ENCODE measurements at regions not wholly inside any gene's neighbourhood (a gene's known extent, or its start where the extent isn't known, plus 50 kb on each side); places are given as distances from the start of the nearest gene placed in this dataset.

DNA sequence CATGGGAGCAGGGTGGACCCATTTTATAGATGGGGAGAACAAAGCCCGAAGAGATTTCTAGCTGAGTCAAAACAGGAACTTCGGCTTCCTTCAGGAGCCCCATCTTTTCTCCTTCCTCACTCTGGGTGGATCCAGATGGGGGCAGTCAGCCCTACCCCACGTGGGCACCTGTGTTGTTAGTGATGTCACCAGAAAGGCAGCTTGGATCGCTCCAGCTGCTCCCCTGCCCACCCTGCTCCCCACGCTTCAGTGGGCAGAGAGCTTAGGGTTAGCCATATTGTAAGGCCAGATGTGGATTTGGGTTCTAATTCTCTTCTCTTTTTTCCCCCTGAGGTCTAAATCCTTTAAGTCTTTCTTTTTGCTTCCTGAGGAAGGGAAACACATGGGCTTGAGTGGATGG, 132.3 kb upstream of the PJA1 start:
- Histone ChIP-seq H3K36me3 (ENCODE audit: control insufficient read depth, insufficient read depth, low read length) (no peaks in the 10 kb centered on the region), H3K9ac (ENCODE audit: low read length) (no peak overlapping the region), H3K9me3 (ENCODE audit: control insufficient read depth, low read length) (no peaks in the 10 kb centered on the region), H3K4me3 (ENCODE audit: low read length) (no peak overlapping the region), H3K27me3 (ENCODE audit: control insufficient read depth, insufficient read depth, low read length) (no peaks in the 10 kb centered on the region), H3K4me1 (ENCODE audit: control insufficient read depth, insufficient read depth, low read length) (no peaks in the 10 kb centered on the region)

GRCh38 chrX:69293776-69294601, 128.7 kb upstream of the PJA1 start:
- no peak overlapping the region for H3K9ac ChIP-seq (ENCODE audit: low read length)
- no peaks in the 10 kb centered on the region for H3K36me3 ChIP-seq (ENCODE audit: control insufficient read depth, insufficient read depth, low read length)
- H3K9me3 ChIP-seq (ENCODE audit: control insufficient read depth, low read length): no peaks in the 10 kb centered on the region
- H3K27me3 ChIP-seq (ENCODE audit: control insufficient read depth, insufficient read depth, low read length): no peaks in the 10 kb centered on the region
- H3K4me3 ChIP-seq (ENCODE audit: low read length): no peak overlapping the region
- peaks cover 23% of the 10 kb centered on the region for H3K4me1 ChIP-seq (ENCODE audit: control insufficient read depth, insufficient read depth, low read length)

DNA sequence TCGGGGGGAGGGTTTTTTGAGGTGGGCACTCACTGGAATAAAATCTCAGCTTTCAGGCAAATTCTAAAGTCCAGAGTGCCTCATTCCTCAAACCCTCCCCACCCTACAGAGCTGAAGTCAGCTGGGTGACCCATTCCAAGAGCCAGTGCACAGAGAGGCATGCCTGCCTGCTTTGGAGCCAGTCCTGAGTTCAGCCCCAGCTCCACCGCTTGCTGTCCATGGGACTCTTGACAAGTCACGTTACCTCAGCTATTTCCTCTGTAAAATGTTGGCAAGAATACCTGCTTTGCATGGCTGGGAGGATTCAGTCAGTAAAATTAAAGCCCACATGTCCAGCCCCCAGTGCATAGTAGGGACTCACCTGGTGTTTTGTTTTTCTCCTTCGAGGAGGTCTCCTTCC, 125.9 kb upstream of the PJA1 start:
- Histone ChIP-seq H3K36me3 (ENCODE audit: control insufficient read depth, insufficient read depth, low read length) (no peaks in the 10 kb centered on the region), H3K9ac (ENCODE audit: low read length) (no peak overlapping the region), H3K27me3 (ENCODE audit: control insufficient read depth, insufficient read depth, low read length) (no peaks in the 10 kb centered on the region), H3K9me3 (ENCODE audit: control insufficient read depth, low read length) (no peaks in the 10 kb centered on the region), H3K4me1 (ENCODE audit: control insufficient read depth, insufficient read depth, low read length) (peaks cover 27% of the 10 kb centered on the region), H3K4me3 (ENCODE audit: low read length) (no peak overlapping the region)

- Histone ChIP-seq H3K9ac (ENCODE audit: low read length) (no peak overlapping the region), H3K4me3 (ENCODE audit: low read length) (no peak overlapping the region), H3K9me3 (ENCODE audit: control insufficient read depth, low read length) (no peaks in the 10 kb centered on the region), H3K27me3 (ENCODE audit: control insufficient read depth, insufficient read depth, low read length) (no peaks in the 10 kb centered on the region), H3K36me3 (ENCODE audit: control insufficient read depth, insufficient read depth, low read length) (no peaks in the 10 kb centered on the region), H3K4me1 (ENCODE audit: control insufficient read depth, insufficient read depth, low read length) (peaks cover 30% of the 10 kb centered on the region)
Measured at GRCh38 chrX:69290292-69290691, 125.0 kb upstream of the PJA1 start.

DNA sequence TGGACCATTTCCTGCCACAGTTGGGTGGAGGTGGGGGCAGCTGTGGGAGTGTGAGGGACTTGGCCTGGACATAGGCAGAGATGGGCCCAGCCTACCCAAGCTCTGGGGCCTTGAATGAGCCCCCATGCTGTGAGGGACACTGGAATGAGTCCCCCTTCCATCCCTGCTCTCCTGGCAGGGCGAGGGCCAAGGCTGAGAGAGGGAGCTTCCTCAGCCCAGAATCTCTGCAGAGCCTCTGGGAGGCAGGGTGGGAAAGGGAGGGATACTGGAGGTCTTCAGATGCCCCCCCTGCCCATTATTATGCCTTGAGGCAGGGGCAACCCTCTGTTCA, 124.5 kb upstream of the PJA1 start:
- no peaks in the 10 kb centered on the region for H3K27me3 ChIP-seq (ENCODE audit: control insufficient read depth, insufficient read depth, low read length)
- peaks cover 34% of the 10 kb centered on the region for H3K4me1 ChIP-seq (ENCODE audit: control insufficient read depth, insufficient read depth, low read length)

GRCh38 chrX:69289046-69289792, 124.0 kb upstream of the PJA1 start:
- Histone ChIP-seq H3K27me3 (ENCODE audit: control insufficient read depth, insufficient read depth, low read length) (no peaks in the 10 kb centered on the region), H3K9me3 (ENCODE audit: control insufficient read depth, low read length) (no peaks in the 10 kb centered on the region), H3K4me1 (ENCODE audit: control insufficient read depth, insufficient read depth, low read length) (peaks cover 34% of the 10 kb centered on the region), H3K4me3 (ENCODE audit: low read length) (no peak overlapping the region), H3K36me3 (ENCODE audit: control insufficient read depth, insufficient read depth, low read length) (no peaks in the 10 kb centered on the region), H3K9ac (ENCODE audit: low read length) (no peak overlapping the region)

More for the DNA sequence above, 124.5 kb upstream of the PJA1 start:
- Histone ChIP-seq H3K9me3 (ENCODE audit: control insufficient read depth, low read length) (no peaks in the 10 kb centered on the region), H3K9ac (ENCODE audit: low read length) (no peak overlapping the region), H3K4me3 (ENCODE audit: low read length) (no peak overlapping the region), H3K36me3 (ENCODE audit: control insufficient read depth, insufficient read depth, low read length) (no peaks in the 10 kb centered on the region)

- Histone ChIP-seq H3K9me3 (ENCODE audit: control insufficient read depth, low read length) (no peaks in the 10 kb centered on the region), H3K4me1 (ENCODE audit: control insufficient read depth, insufficient read depth, low read length) (peaks cover 34% of the 10 kb centered on the region), H3K27me3 (ENCODE audit: control insufficient read depth, insufficient read depth, low read length) (no peaks in the 10 kb centered on the region), H3K9ac (ENCODE audit: low read length) (no peak overlapping the region), H3K4me3 (ENCODE audit: low read length) (no peak overlapping the region), H3K36me3 (ENCODE audit: control insufficient read depth, insufficient read depth, low read length) (no peaks in the 10 kb centered on the region)
Measured at GRCh38 chrX:69287095-69287494, 121.8 kb upstream of the PJA1 start.

- Histone ChIP-seq H3K27me3 (ENCODE audit: control insufficient read depth, insufficient read depth, low read length) (no peaks in the 10 kb centered on the region), H3K9ac (ENCODE audit: low read length) (peak overlapping the region; percentile 12), H3K36me3 (ENCODE audit: control insufficient read depth, insufficient read depth, low read length) (no peaks in the 10 kb centered on the region), H3K4me3 (ENCODE audit: low read length) (no peak overlapping the region), H3K9me3 (ENCODE audit: control insufficient read depth, low read length) (no peaks in the 10 kb centered on the region), H3K4me1 (ENCODE audit: control insufficient read depth, insufficient read depth, low read length) (peaks cover 38% of the 10 kb centered on the region)
Measured at GRCh38 chrX:69286565-69286906, 121.3 kb upstream of the PJA1 start.

GRCh38 chrX:69285881-69286564, 120.8 kb upstream of the PJA1 start:
- Histone ChIP-seq H3K36me3 (ENCODE audit: control insufficient read depth, insufficient read depth, low read length) (no peaks in the 10 kb centered on the region), H3K9me3 (ENCODE audit: control insufficient read depth, low read length) (no peaks in the 10 kb centered on the region), H3K9ac (ENCODE audit: low read length) (peak overlapping the region; percentile 66), H3K4me3 (ENCODE audit: low read length) (no peak overlapping the region), H3K4me1 (ENCODE audit: control insufficient read depth, insufficient read depth, low read length) (peaks cover 38% of the 10 kb centered on the region), H3K27me3 (ENCODE audit: control insufficient read depth, insufficient read depth, low read length) (no peaks in the 10 kb centered on the region)

- Histone ChIP-seq H3K4me3 (ENCODE audit: low read length) (no peak overlapping the region), H3K36me3 (ENCODE audit: control insufficient read depth, insufficient read depth, low read length) (no peaks in the 10 kb centered on the region), H3K4me1 (ENCODE audit: control insufficient read depth, insufficient read depth, low read length) (peaks cover 38% of the 10 kb centered on the region), H3K9ac (ENCODE audit: low read length) (peak overlapping the region; percentile 66), H3K9me3 (ENCODE audit: control insufficient read depth, low read length) (no peaks in the 10 kb centered on the region), H3K27me3 (ENCODE audit: control insufficient read depth, insufficient read depth, low read length) (no peaks in the 10 kb centered on the region)
Measured at GRCh38 chrX:69285401-69285877, 120.2 kb upstream of the PJA1 start.

GRCh38 chrX:69284491-69284890, 119.2 kb upstream of the PJA1 start:
- Histone ChIP-seq H3K4me1 (ENCODE audit: control insufficient read depth, insufficient read depth, low read length) (peaks cover 35% of the 10 kb centered on the region), H3K9ac (ENCODE audit: low read length) (no peak overlapping the region), H3K36me3 (ENCODE audit: control insufficient read depth, insufficient read depth, low read length) (no peaks in the 10 kb centered on the region), H3K9me3 (ENCODE audit: control insufficient read depth, low read length) (no peaks in the 10 kb centered on the region), H3K4me3 (ENCODE audit: low read length) (no peak overlapping the region), H3K27me3 (ENCODE audit: control insufficient read depth, insufficient read depth, low read length) (no peaks in the 10 kb centered on the region)
